Skin of body (tissue), 1 donor: ENCODE measurements at regions not wholly inside any gene's neighbourhood (a gene's known extent, or its start where the extent isn't known, plus 50 kb on each side); places are given as distances from the start of the nearest gene placed in this dataset.
"Not testable (repeated sequence)": the region's sequence is repeated elsewhere in the genome, so short reads cannot be mapped to it uniquely, and the experiment has no call there.

Experiments
- DNase-seq: peaks from one replicate; lab custom pipeline; 2025; lab: John Stamatoyannopoulos, UW

GRCh38 chr7:101743241-101743994, 74.0 kb upstream of the CUX1 start:
- peak; percentile 51 for DNase-seq

GRCh38 chr7:101743995-101744360, 73.4 kb upstream of the CUX1 start:
- DNase-seq: no peak

- DNase-seq: no peak
Observed at GRCh38 chr7:101744588-101744987, 72.8 kb upstream of the CUX1 start.

- no peak for DNase-seq
Observed at GRCh38 chr7:101746314-101746713, 71.1 kb upstream of the CUX1 start.

- no peak for DNase-seq
Observed at GRCh38 chr7:101747053-101747878, 70.2 kb upstream of the CUX1 start.

- DNase-seq: no peak
Observed at GRCh38 chr7:101747879-101748345, 69.5 kb upstream of the CUX1 start.

- DNase-seq: no peak
Observed at GRCh38 chr7:101749891-101750290, 67.5 kb upstream of the CUX1 start.

- no peak for DNase-seq
Observed at GRCh38 chr7:101753316-101753715, 64.1 kb upstream of the CUX1 start.

GRCh38 chr7:101754424-101755159, 62.8 kb upstream of the CUX1 start:
- peak; percentile 14 for DNase-seq

- no peak for DNase-seq
Observed at GRCh38 chr7:101757879-101758278, 59.5 kb upstream of the CUX1 start.

GRCh38 chr7:101758519-101758918, 58.9 kb upstream of the CUX1 start:
- not testable (repeated sequence) for DNase-seq

- no peak for DNase-seq
Observed at GRCh38 chr7:101764221-101764620, 53.2 kb upstream of the CUX1 start.

GRCh38 chr7:101767544-101767943, 49.9 kb upstream of the CUX1 start:
- no peak for DNase-seq
